ENCODE measurements at regions not wholly inside any gene's neighbourhood (a gene's known extent, or its start where the extent isn't known, plus 50 kb on each side); places are given as distances from the start of the nearest gene placed in this dataset.

- Mint-ChIP-seq H3K27ac (peak overlapping the region in 1 of 3 experiments; percentile 84), H3K4me1 (no peaks in the 10 kb centered on the region), H3K36me3 (ENCODE audit: low read depth) (no peaks in the 10 kb centered on the region), H3K9me3 (no peaks in the 10 kb centered on the region), H3K27me3 (ENCODE audit: low read depth) (peaks cover 23% of the 10 kb centered on the region), H3K4me3 (no peak overlapping the region)
- no peak for TF ChIP-seq CTCF (IDR thresholded peaks at IDR 0.05; ENCODE audit: unreplicated experiment in 3 of 3)
Measured at GRCh38 chr22:49116021-49116420, 711.7 kb downstream of the BRD1 start.

GRCh38 chr22:49115197-49115596 lies 712.5 kb downstream of the BRD1 start:
- no peak for TF ChIP-seq CTCF (IDR thresholded peaks at IDR 0.05; ENCODE audit: unreplicated experiment in 3 of 3)
- H3K27ac Mint-ChIP-seq, result peak overlapping the region in 1 of 3 experiments; percentile 84
- H3K36me3 Mint-ChIP-seq (ENCODE audit: low read depth), result no peaks in the 10 kb centered on the region
- H3K27me3 Mint-ChIP-seq (ENCODE audit: low read depth), result peaks cover 26% of the 10 kb centered on the region
- H3K4me1 Mint-ChIP-seq, result no peaks in the 10 kb centered on the region
- H3K9me3 Mint-ChIP-seq, result no peaks in the 10 kb centered on the region
- H3K4me3 Mint-ChIP-seq, result no peak overlapping the region

GRCh38 chr22:49113758-49114157 lies 713.9 kb downstream of the BRD1 start:
- no peaks in the 10 kb centered on the region for H3K4me1 Mint-ChIP-seq
- no peak overlapping the region for H3K4me3 Mint-ChIP-seq
- TF ChIP-seq CTCF (IDR thresholded peaks at IDR 0.05; ENCODE audit: unreplicated experiment in 3 of 3), result no peak
- H3K27ac Mint-ChIP-seq, result no peak overlapping the region
- H3K9me3 Mint-ChIP-seq, result no peaks in the 10 kb centered on the region
- H3K36me3 Mint-ChIP-seq (ENCODE audit: low read depth), result no peaks in the 10 kb centered on the region
- peaks cover 29% of the 10 kb centered on the region for H3K27me3 Mint-ChIP-seq (ENCODE audit: low read depth)

- Mint-ChIP-seq H3K4me3 (no peak overlapping the region), H3K4me1 (no peaks in the 10 kb centered on the region), H3K9me3 (no peaks in the 10 kb centered on the region), H3K27me3 (ENCODE audit: low read depth) (peaks cover 35% of the 10 kb centered on the region), H3K27ac (no peak overlapping the region), H3K36me3 (ENCODE audit: low read depth) (no peaks in the 10 kb centered on the region)
- TF ChIP-seq CTCF (IDR thresholded peaks at IDR 0.05; ENCODE audit: unreplicated experiment in 3 of 3), result no peak
Measured at GRCh38 chr22:49112661-49113626, 714.7 kb downstream of the BRD1 start.

GRCh38 chr22:49112176-49112575 lies 715.5 kb downstream of the BRD1 start:
- Mint-ChIP-seq H3K4me3 (no peak overlapping the region), H3K9me3 (no peaks in the 10 kb centered on the region), H3K4me1 (no peaks in the 10 kb centered on the region), H3K27ac (no peak overlapping the region), H3K36me3 (ENCODE audit: low read depth) (no peaks in the 10 kb centered on the region), H3K27me3 (ENCODE audit: low read depth) (peaks cover 39% of the 10 kb centered on the region)
- no peak for TF ChIP-seq CTCF (IDR thresholded peaks at IDR 0.05; ENCODE audit: unreplicated experiment in 3 of 3)

- Mint-ChIP-seq H3K27ac (no peak overlapping the region), H3K4me1 (no peaks in the 10 kb centered on the region), H3K36me3 (ENCODE audit: low read depth) (no peaks in the 10 kb centered on the region), H3K4me3 (no peak overlapping the region), H3K27me3 (ENCODE audit: low read depth) (peaks cover 45% of the 10 kb centered on the region), H3K9me3 (no peaks in the 10 kb centered on the region)
- no peak for TF ChIP-seq CTCF (IDR thresholded peaks at IDR 0.05; ENCODE audit: unreplicated experiment in 3 of 3)
Measured at GRCh38 chr22:49111085-49111484, 716.6 kb downstream of the BRD1 start.

Measured in nephron (organoid).